H1 (cell line): ENCODE measurements at regions not wholly inside any gene's neighbourhood (a gene's known extent, or its start where the extent isn't known, plus 50 kb on each side); places are given as distances from the start of the nearest gene placed in this dataset.

Source experiments
- CTCF ChIA-PET: fragments of 300-600 bp; sonication (Branson Sonifier 250); formaldehyde crosslinking; loops from one replicate; lab custom pipeline; 2021; ENCODE audit not compliant: partially characterized antibody; lab: Charles Lee
- POLR2A ChIA-PET: fragments of 300-600 bp; sonication (Branson Sonifier 250); formaldehyde crosslinking; loops from one replicate; lab custom pipeline; 2021; ENCODE audit warnings: inconsistent platforms; ENCODE audit not compliant: partially characterized antibody; lab: Charles Lee
- DNase-seq, 2 experiments: peaks; one replicate each; pipeline versions ENCODE4 v3.0.0 to v3.0.0-alpha.2; 2010 to 2022; ENCODE audit warnings: low spot score in 2 of 2, low read depth in 1 of 2, mixed read lengths in 1 of 2
- FAIRE-seq: peaks from 2 replicates; lab custom pipeline; 2011; peaks lifted over from hg19 to GRCh38; lab: Jason Lieb, UNC
- H2AFZ ChIP-seq: 2 replicates; pipeline ENCODE4 v1.8.1; 2012; ENCODE audit warnings: low read length, inconsistent platforms
- H2AK5ac ChIP-seq: 2 replicates; pipeline ENCODE4 v1.6.1; 2013; ENCODE audit warnings: low read depth, low read length
- H2BK120ac ChIP-seq: replicated peaks from 2 replicates; pipeline ENCODE3; 2013; ENCODE audit warnings: low read depth, low read length, inconsistent platforms
- H2BK12ac ChIP-seq: 2 replicates; pipeline ENCODE4 v1.6.1; 2013; ENCODE audit warnings: low read depth, low read length
- H2BK15ac ChIP-seq: 2 replicates; pipeline ENCODE4 v1.6.1; 2013; ENCODE audit warnings: low read length
- H2BK20ac ChIP-seq: 2 replicates; pipeline ENCODE4 v1.6.1; 2013; ENCODE audit warnings: low read length
- H2BK5ac ChIP-seq: 2 replicates; pipeline ENCODE4 v1.6.1; 2013; ENCODE audit warnings: low read depth, low read length
- H3K14ac ChIP-seq: 2 replicates; pipeline ENCODE4 v1.6.1; 2013; ENCODE audit warnings: inconsistent platforms; ENCODE audit not compliant: insufficient read length
- H3K18ac ChIP-seq: 2 replicates; pipeline ENCODE4 v1.6.1; 2013; ENCODE audit warnings: low read length; ENCODE audit errors: extremely low read depth
- H3K23ac ChIP-seq: 2 replicates; pipeline ENCODE4 v1.6.1; 2013; ENCODE audit warnings: inconsistent platforms; ENCODE audit not compliant: insufficient read length
- H3K23me2 ChIP-seq: 2 replicates; pipeline ENCODE4 v1.6.1; 2013; ENCODE audit warnings: low read depth, low read length
- H3K27ac ChIP-seq: 2 replicates; pipeline ENCODE4 v1.6.1; 2011; ENCODE audit warnings: low read depth, low read length, inconsistent platforms
- H3K27me3 ChIP-seq, 4 experiments: replicated peaks in 1 of 4; 1 replicate in 1 of 4; 2 replicates in 3 of 4; pipeline versions ENCODE4 v1.6.1 to v1.8.1; 2011 to 2013; ENCODE audit warnings: low read length in 3 of 4, mild to moderate bottlenecking in 3 of 4, inconsistent platforms in 2 of 4, mixed read lengths in 2 of 4, moderate library complexity in 1 of 4; ENCODE audit not compliant: control insufficient read depth in 3 of 4, insufficient read depth in 3 of 4; ENCODE audit errors: extremely low read depth in 1 of 4
- H3K36me3 ChIP-seq, 4 experiments: 2 replicates each; pipeline versions ENCODE4 v1.6.1 to v1.8.1; 2011 to 2013; ENCODE audit warnings: mild to moderate bottlenecking in 4 of 4, low read length in 3 of 4, moderate library complexity in 2 of 4, control low read depth in 1 of 4, inconsistent platforms in 1 of 4; ENCODE audit not compliant: insufficient read depth in 4 of 4, control insufficient read depth in 2 of 4
- H3K4ac ChIP-seq: replicated peaks from 2 replicates; pipeline ENCODE3; 2013; ENCODE audit warnings: low read length, low read depth, mixed read lengths, inconsistent platforms; ENCODE audit not compliant: insufficient read length
- H3K4me1 ChIP-seq, 4 experiments: replicated peaks in 1 of 4; 1 replicate in 1 of 4; 2 replicates in 3 of 4; pipeline versions ENCODE4 v1.6.1 to v1.8.1; 2011 to 2013; ENCODE audit warnings: low read length in 3 of 4, inconsistent platforms in 2 of 4, mixed read lengths in 1 of 4; ENCODE audit not compliant: insufficient read depth in 4 of 4, control insufficient read depth in 3 of 4
- H3K4me2 ChIP-seq, 2 experiments: 2 replicates each; pipeline versions ENCODE4 v1.6.1 to v1.8.1; 2011 to 2013; ENCODE audit warnings: low read depth in 2 of 2, low read length in 2 of 2, control low read depth in 1 of 2, inconsistent platforms in 1 of 2, mild to moderate bottlenecking in 1 of 2; ENCODE audit not compliant: insufficient read depth in 1 of 2
- H3K4me3 ChIP-seq, 4 experiments: fragments of 200-600, 300-600 bp in 1 of 4; sonication (generic), shearing (Covaris generic), sonication (Bioruptor Twin) in 1 of 4; 2 replicates each; pipeline versions ENCODE4 v1.5.1 to v1.8.1; 2011 to 2016; ENCODE audit warnings: low read length in 4 of 4, low read depth in 3 of 4, control low read depth in 2 of 4, inconsistent platforms in 2 of 4, mild to moderate bottlenecking in 2 of 4, mixed read lengths in 1 of 4, moderate library complexity in 1 of 4; ENCODE audit not compliant: insufficient read depth in 2 of 4; ENCODE audit errors: extremely low read depth in 1 of 4
- H3K56ac ChIP-seq: replicated peaks from 2 replicates; pipeline ENCODE3; 2013; ENCODE audit warnings: low read depth, mild to moderate bottlenecking, mixed read lengths, low read length, inconsistent platforms; ENCODE audit not compliant: insufficient read length
- H3K79me1 ChIP-seq: 2 replicates; pipeline ENCODE4 v1.6.1; 2013; ENCODE audit warnings: low read depth, low read length, control low read depth
- H3K79me2 ChIP-seq, 2 experiments: 2 replicates each; pipeline versions ENCODE4 v1.6.1 to v1.8.1; 2012 to 2013; ENCODE audit warnings: low read length in 2 of 2, mild to moderate bottlenecking in 2 of 2, inconsistent platforms in 1 of 2; ENCODE audit not compliant: insufficient read depth in 2 of 2, control insufficient read depth in 1 of 2
- H3K9ac ChIP-seq, 4 experiments: replicated peaks in 1 of 4; 1 replicate in 1 of 4; 2 replicates in 3 of 4; pipeline versions ENCODE4 v1.6.1 to v1.8.1; 2011 to 2013; ENCODE audit warnings: low read depth in 3 of 4, low read length in 3 of 4, control low read depth in 2 of 4, mild to moderate bottlenecking in 2 of 4, moderate library complexity in 2 of 4, inconsistent platforms in 1 of 4; ENCODE audit errors: extremely low read depth in 1 of 4
- H3K9me3 ChIP-seq, 2 experiments: 2 replicates each; pipeline versions ENCODE4 v1.6.1 to v1.8.1; 2012 to 2013; ENCODE audit warnings: mild to moderate bottlenecking in 2 of 2, moderate library complexity in 2 of 2, control low read depth in 1 of 2, inconsistent platforms in 1 of 2, low read depth in 1 of 2, low read length in 1 of 2, mixed read lengths in 1 of 2; ENCODE audit not compliant: insufficient read depth in 2 of 2
- H4K20me1 ChIP-seq, 2 experiments: replicated peaks in 1 of 2; 2 replicates each; pipeline versions ENCODE3 to v1.8.1; 2011 to 2013; ENCODE audit warnings: inconsistent platforms in 2 of 2, low read length in 2 of 2, mild to moderate bottlenecking in 1 of 2; ENCODE audit not compliant: insufficient read depth in 2 of 2, control insufficient read depth in 1 of 2
- H4K5ac ChIP-seq: 2 replicates; pipeline ENCODE4 v1.6.1; 2013; ENCODE audit warnings: low read length, low read depth, mixed read lengths, inconsistent platforms; ENCODE audit not compliant: insufficient read length
- H4K8ac ChIP-seq: 2 replicates; pipeline ENCODE4 v1.8.0; 2013; ENCODE audit warnings: mild to moderate bottlenecking, moderate library complexity, low read length, inconsistent platforms; ENCODE audit not compliant: insufficient read depth; ENCODE audit errors: extremely low read depth
- H4K91ac ChIP-seq: replicated peaks from 2 replicates; pipeline ENCODE3; 2013; ENCODE audit warnings: low read length, mixed read lengths, inconsistent platforms; ENCODE audit not compliant: insufficient read length
- JUND ChIP-seq: IDR thresholded peaks from 2 replicates; pipeline ENCODE4 v1.6.1; 2011; ENCODE audit warnings: mild to moderate bottlenecking, improper control_type of control experiment, low read length
- PHF8 ChIP-seq: fragments of 200-600 bp; sonication (generic); conservative IDR thresholded peaks from 2 replicates; pipeline ENCODE4 v1.7.1; 2012; ENCODE audit warnings: low read depth, mild to moderate bottlenecking, inconsistent platforms, low read length, moderate library complexity
- POU5F1 ChIP-seq: IDR thresholded peaks from 2 replicates; pipeline ENCODE4 v1.6.1; 2011; ENCODE audit warnings: low read depth, mild to moderate bottlenecking, low read length, moderate library complexity
- RAD21 ChIP-seq, 2 experiments: IDR thresholded peaks in 1 of 2; conservative IDR thresholded peaks in 1 of 2; 2 replicates each; pipeline ENCODE4 v1.6.1; 2011; ENCODE audit warnings: low read depth in 2 of 2, low read length in 2 of 2, improper control_type of control experiment in 1 of 2, inconsistent platforms in 1 of 2, mild to moderate bottlenecking in 1 of 2, moderate library complexity in 1 of 2
- RNF2 ChIP-seq: fragments of 200-900, 300-1000 bp; sonication (generic); IDR thresholded peaks from 2 replicates; pipeline ENCODE4 v1.7.1; 2016; ENCODE audit warnings: borderline replicate concordance, low read depth, mild to moderate bottlenecking, antibody characterized with exemption, low read length; ENCODE audit not compliant: poor library complexity, severe bottlenecking; ENCODE audit errors: missing control alignments
- RXRA ChIP-seq: IDR thresholded peaks from 2 replicates; pipeline ENCODE4 v1.6.1; 2011; ENCODE audit warnings: low read depth, mild to moderate bottlenecking, low read length, moderate library complexity; ENCODE audit not compliant: insufficient read depth
- SIRT6 ChIP-seq: IDR thresholded peaks from one replicate; pipeline ENCODE4 v1.7.1; 2012; ENCODE audit warnings: low read length, inconsistent platforms
- SIX5 ChIP-seq: IDR thresholded peaks from 2 replicates; pipeline ENCODE4 v1.6.1; 2011; ENCODE audit warnings: mild to moderate bottlenecking, low read depth, low read length
- SRF ChIP-seq: IDR thresholded peaks from 2 replicates; pipeline ENCODE4 v1.6.1; 2011; ENCODE audit warnings: mild to moderate bottlenecking, low read depth, low read length, moderate library complexity
- SUZ12 ChIP-seq: fragments of 200-600 bp; sonication (generic); IDR thresholded peaks from 2 replicates; pipeline ENCODE4 v1.6.1; 2012; ENCODE audit warnings: mild to moderate bottlenecking, inconsistent platforms, low read length, moderate library complexity, mixed read lengths
- TCF12 ChIP-seq: IDR thresholded peaks from 2 replicates; pipeline ENCODE4 v1.6.1; 2011; ENCODE audit warnings: low read depth, mild to moderate bottlenecking, low read length
- WGBS, 2 experiments: shearing (Covaris generic) in 1 of 2; methylation state at CpG; one replicate each; pipeline versions ENCODE4 v1.1.6 to v1.1.7; 2013 to 2015; ENCODE audit warnings: low lambda C conversion rate in 2 of 2, mixed read lengths in 2 of 2, inconsistent platforms in 1 of 2, low coverage in 1 of 2, missing lambda C conversion rate in 1 of 2; ENCODE audit not compliant: insufficient replicate concordance in 2 of 2, insufficient coverage in 1 of 2, insufficient read length in 1 of 2; ENCODE audit errors: extremely low coverage in 1 of 2, missing lambda C conversion rate in 1 of 2; 5-methylcytosine and 5-hydroxymethylcytosine counted together
- TF ChIP-seq, protein P1 (sequence below): IDR thresholded peaks from 2 replicates; pipeline ENCODE4 v1.6.1; 2012; ENCODE audit warnings: low read length, inconsistent platforms

DNA sequence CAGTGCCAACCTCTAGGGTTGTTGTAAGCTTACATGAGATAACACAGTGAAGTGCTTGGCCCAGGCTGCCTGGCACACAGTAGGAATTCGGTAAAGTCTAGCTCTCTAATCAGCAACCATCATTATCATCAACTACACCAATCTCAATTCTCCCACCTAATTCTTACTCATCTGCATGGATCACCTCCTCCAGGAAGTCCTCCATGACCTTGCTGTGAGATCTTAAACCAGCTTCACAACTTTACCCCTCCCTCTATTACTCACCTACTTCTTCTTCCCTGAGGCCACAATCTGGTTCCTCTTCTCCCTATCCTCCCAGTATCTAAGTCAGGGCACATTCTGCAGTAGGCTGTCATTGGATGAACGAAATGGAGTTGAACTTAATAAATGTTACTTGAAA lies 67.3 kb downstream of the GSC start:
- Histone ChIP-seq H2BK120ac (no peak overlapping the region), H3K4me2 (no peak overlapping the region), H3K56ac (no peak overlapping the region), H4K91ac (no peak overlapping the region), H3K27me3 (no peaks in the 10 kb centered on the region), H3K4me1 (no peaks in the 10 kb centered on the region), H4K5ac (no peak overlapping the region), H3K4ac (no peak overlapping the region), H3K14ac (no peak overlapping the region), H3K79me1 (no peaks in the 10 kb centered on the region), H2BK12ac (no peak overlapping the region), H3K79me2 (no peaks in the 10 kb centered on the region), H2AFZ (no peak overlapping the region), H4K8ac (no peak overlapping the region), H2BK5ac (no peak overlapping the region), H2BK15ac (no peak overlapping the region), H3K9me3 (no peaks in the 10 kb centered on the region), H4K20me1 (no peaks in the 10 kb centered on the region), H3K23me2 (no peaks in the 10 kb centered on the region), H3K27ac (no peak overlapping the region), H3K18ac (no peak overlapping the region), H3K23ac (no peak overlapping the region), H3K36me3 (no peaks in the 10 kb centered on the region), H2BK20ac (no peak overlapping the region), H3K4me3 (no peak overlapping the region), H2AK5ac (no peak overlapping the region), H3K9ac (no peak overlapping the region)
- WGBS, 2 experiments, result 89% methylated on average over 2 of the region's 2 CpGs; no CpG with 5 or more reads in 1 of the 2 experiments
- FAIRE-seq (no peak), DNase-seq (no peak)
- CTCF ChIA-PET, result interaction anchor here (0.6 to 2.4 kb wide), 4 partner anchors 12 to 730 kb away, joined by 5 to 9 read pairs (median 6); no protein-coding TSS in a partner anchor
- POLR2A ChIA-PET, result interaction anchor here (0.6 kb wide), 1 partner anchor 60 kb away, joined by 3 read pairs; no protein-coding TSS in a partner anchor
- TF ChIP-seq POU5F1 (no peak), SRF (no peak), SUZ12 (no peak), SIRT6 (no peak), RAD21 (IDR thresholded peaks at IDR 0.05 in 1 of 2, conservative IDR thresholded peaks at IDR 0.05 in 1 of 2; ENCODE audit: low read depth in 2 of 2, low read length in 2 of 2) (no peak), TCF12 (no peak), SIX5 (no peak), RNF2 (no peak), PHF8 (no peak), RXRA (no peak), JUND (no peak)
- TF ChIP-seq, protein P1, sequence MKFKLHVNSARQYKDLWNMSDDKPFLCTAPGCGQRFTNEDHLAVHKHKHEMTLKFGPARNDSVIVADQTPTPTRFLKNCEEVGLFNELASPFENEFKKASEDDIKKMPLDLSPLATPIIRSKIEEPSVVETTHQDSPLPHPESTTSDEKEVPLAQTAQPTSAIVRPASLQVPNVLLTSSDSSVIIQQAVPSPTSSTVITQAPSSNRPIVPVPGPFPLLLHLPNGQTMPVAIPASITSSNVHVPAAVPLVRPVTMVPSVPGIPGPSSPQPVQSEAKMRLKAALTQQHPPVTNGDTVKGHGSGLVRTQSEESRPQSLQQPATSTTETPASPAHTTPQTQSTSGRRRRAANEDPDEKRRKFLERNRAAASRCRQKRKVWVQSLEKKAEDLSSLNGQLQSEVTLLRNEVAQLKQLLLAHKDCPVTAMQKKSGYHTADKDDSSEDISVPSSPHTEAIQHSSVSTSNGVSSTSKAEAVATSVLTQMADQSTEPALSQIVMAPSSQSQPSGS, result no peak
